MM.1S (cell line): ENCODE measurements at regions not wholly inside any gene's neighbourhood (a gene's known extent, or its start where the extent isn't known, plus 50 kb on each side); places are given as distances from the start of the nearest gene placed in this dataset.

Experiments used
- DNase-seq: peaks from one replicate; pipeline ENCODE4 v3.0.0-alpha.2; 2015
- H2AFZ ChIP-seq: fragments of 300-600 bp; sonication (generic); 2 replicates; pipeline ENCODE4 v1.6.0; 2016; ENCODE audit warnings: antibody characterized with exemption, low read length
- H3F3A ChIP-seq: fragments of 300-600 bp; sonication (generic); 2 replicates; pipeline ENCODE4 v1.6.1; 2016; ENCODE audit warnings: mild to moderate bottlenecking, antibody characterized with exemption, low read length, moderate library complexity, mixed read lengths; ENCODE audit not compliant: insufficient read depth
- H3K27ac ChIP-seq: fragments of 300-600 bp; sonication (generic); 2 replicates; pipeline ENCODE4 v1.5.1; 2016; ENCODE audit warnings: mild to moderate bottlenecking, low read length
- H3K27me3 ChIP-seq: fragments of 300-600 bp; sonication (generic); replicated peaks from 2 replicates; pipeline ENCODE4 v1.6.0; 2016; ENCODE audit warnings: low read length; ENCODE audit not compliant: insufficient read depth
- H3K36me3 ChIP-seq: fragments of 300-600 bp; sonication (generic); replicated peaks from 2 replicates; pipeline ENCODE4 v1.6.1; 2016; ENCODE audit warnings: mild to moderate bottlenecking, low read length, mixed read lengths; ENCODE audit not compliant: insufficient read depth
- H3K4me1 ChIP-seq: fragments of 300-600 bp; sonication (generic); 2 replicates; pipeline ENCODE4 v1.6.1; 2016; ENCODE audit warnings: low read length, mixed read lengths
- H3K4me2 ChIP-seq: fragments of 300-600 bp; sonication (generic); 2 replicates; pipeline ENCODE4 v1.6.0; 2016; ENCODE audit warnings: low read depth, low read length
- H3K4me3 ChIP-seq: fragments of 300-600 bp; sonication (generic); 2 replicates; pipeline ENCODE4 v1.5.1; 2016; ENCODE audit warnings: low read length, mixed read lengths
- H3K79me2 ChIP-seq: fragments of 300-600 bp; sonication (generic); 2 replicates; pipeline ENCODE4 v1.6.1; 2016; ENCODE audit warnings: mixed run types, low read length, mixed read lengths
- H3K9ac ChIP-seq: fragments of 300-600 bp; sonication (generic); 2 replicates; pipeline ENCODE4 v1.6.1; 2016; ENCODE audit warnings: low read length, mixed read lengths
- H3K9me2 ChIP-seq: fragments of 300-600 bp; sonication (generic); replicated peaks from 2 replicates; pipeline ENCODE4 v1.6.1; 2016; ENCODE audit warnings: mild to moderate bottlenecking, low read length, mixed read lengths; ENCODE audit not compliant: insufficient read depth
- H3K9me3 ChIP-seq: fragments of 300-600 bp; sonication (generic); replicated peaks from 2 replicates; pipeline ENCODE4 v1.6.1; 2016; ENCODE audit warnings: mild to moderate bottlenecking, low read length, mixed read lengths; ENCODE audit not compliant: insufficient read depth
- H4K20me1 ChIP-seq: fragments of 300-600 bp; sonication (generic); 2 replicates; pipeline ENCODE4 v1.6.1; 2016; ENCODE audit warnings: mild to moderate bottlenecking, low read length, moderate library complexity, mixed read lengths; ENCODE audit not compliant: insufficient read depth
- EZH2 ChIP-seq: fragments of 300-600 bp; sonication (generic); optimal IDR thresholded peaks from 2 replicates; pipeline ENCODE3; 2017; ENCODE audit warnings: low read depth, mild to moderate bottlenecking, antibody characterized with exemption, low read length, mixed read lengths
- EZH2phosphoT487 ChIP-seq: fragments of 300-600 bp; sonication (generic); IDR thresholded peaks from 2 replicates; pipeline ENCODE4 v1.6.1; 2018; ENCODE audit warnings: antibody characterized with exemption, low read length
- TF ChIP-seq, protein P1 (sequence below): fragments of 300-600 bp; sonication (generic); IDR thresholded peaks from 2 replicates; pipeline ENCODE4 v1.5.1; 2016; ENCODE audit warnings: antibody characterized with exemption, low read length, mixed read lengths

- Histone ChIP-seq H3K36me3 (no peaks in the 10 kb centered on the region), H3K9me2 (no peaks in the 10 kb centered on the region), H3K4me1 (no peaks in the 10 kb centered on the region), H3F3A (no peaks in the 10 kb centered on the region), H3K4me2 (no peak overlapping the region), H3K27ac (no peak overlapping the region), H2AFZ (no peak overlapping the region), H4K20me1 (no peaks in the 10 kb centered on the region), H3K9ac (no peak overlapping the region), H3K27me3 (peaks cover 87% of the 10 kb centered on the region), H3K79me2 (no peaks in the 10 kb centered on the region), H3K9me3 (no peaks in the 10 kb centered on the region), H3K4me3 (no peak overlapping the region)
- TF ChIP-seq, protein P1, sequence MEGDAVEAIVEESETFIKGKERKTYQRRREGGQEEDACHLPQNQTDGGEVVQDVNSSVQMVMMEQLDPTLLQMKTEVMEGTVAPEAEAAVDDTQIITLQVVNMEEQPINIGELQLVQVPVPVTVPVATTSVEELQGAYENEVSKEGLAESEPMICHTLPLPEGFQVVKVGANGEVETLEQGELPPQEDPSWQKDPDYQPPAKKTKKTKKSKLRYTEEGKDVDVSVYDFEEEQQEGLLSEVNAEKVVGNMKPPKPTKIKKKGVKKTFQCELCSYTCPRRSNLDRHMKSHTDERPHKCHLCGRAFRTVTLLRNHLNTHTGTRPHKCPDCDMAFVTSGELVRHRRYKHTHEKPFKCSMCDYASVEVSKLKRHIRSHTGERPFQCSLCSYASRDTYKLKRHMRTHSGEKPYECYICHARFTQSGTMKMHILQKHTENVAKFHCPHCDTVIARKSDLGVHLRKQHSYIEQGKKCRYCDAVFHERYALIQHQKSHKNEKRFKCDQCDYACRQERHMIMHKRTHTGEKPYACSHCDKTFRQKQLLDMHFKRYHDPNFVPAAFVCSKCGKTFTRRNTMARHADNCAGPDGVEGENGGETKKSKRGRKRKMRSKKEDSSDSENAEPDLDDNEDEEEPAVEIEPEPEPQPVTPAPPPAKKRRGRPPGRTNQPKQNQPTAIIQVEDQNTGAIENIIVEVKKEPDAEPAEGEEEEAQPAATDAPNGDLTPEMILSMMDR = no peak
- TF ChIP-seq EZH2phosphoT487 (no peak), EZH2 (no peak)
- DNase-seq = no peak
Observed at GRCh38 chr11:71145368-71145767, 107.0 kb downstream of the SHANK2 start.

- H3K9me3 ChIP-seq = no peaks in the 10 kb centered on the region
- peaks cover 93% of the 10 kb centered on the region for H3K27me3 ChIP-seq
- DNase-seq = no peak
- H3K4me2 ChIP-seq = no peak overlapping the region
- no peak overlapping the region for H3K9ac ChIP-seq
- H2AFZ ChIP-seq = no peak overlapping the region
- no peaks in the 10 kb centered on the region for H3F3A ChIP-seq
- no peaks in the 10 kb centered on the region for H3K9me2 ChIP-seq
- no peaks in the 10 kb centered on the region for H3K79me2 ChIP-seq
- H3K27ac ChIP-seq = no peak overlapping the region
- no peak for TF ChIP-seq EZH2
- no peak for TF ChIP-seq EZH2phosphoT487
- TF ChIP-seq, protein P1 = no peak
- H3K4me1 ChIP-seq = no peaks in the 10 kb centered on the region
- no peaks in the 10 kb centered on the region for H4K20me1 ChIP-seq
- no peak overlapping the region for H3K4me3 ChIP-seq
- no peaks in the 10 kb centered on the region for H3K36me3 ChIP-seq
Observed at GRCh38 chr11:71144736-71145135, 107.6 kb downstream of the SHANK2 start.

DNA sequence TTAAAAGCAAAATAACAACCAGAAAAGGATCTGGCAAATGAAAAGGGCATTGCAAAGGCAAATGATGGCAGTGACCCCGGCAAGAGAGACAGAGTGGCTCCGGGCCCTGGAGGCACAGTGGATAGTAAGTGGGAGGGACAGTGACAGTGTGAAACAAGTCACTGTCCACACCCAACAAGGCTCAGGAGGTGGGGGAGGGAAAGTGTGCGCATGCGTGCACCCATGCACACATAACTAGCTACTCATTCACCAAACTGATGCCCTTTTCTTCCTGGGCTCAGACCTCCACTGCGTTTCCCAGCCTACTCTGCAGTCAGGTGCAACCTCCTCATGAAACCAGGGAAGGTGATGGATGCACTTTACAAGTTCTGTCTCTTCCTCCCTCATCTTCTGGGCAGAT lies 108.4 kb downstream of the SHANK2 start:
- Histone ChIP-seq H3F3A (no peaks in the 10 kb centered on the region), H3K9me2 (no peaks in the 10 kb centered on the region), H3K9me3 (no peaks in the 10 kb centered on the region), H4K20me1 (no peaks in the 10 kb centered on the region), H3K27me3 (peaks cover 93% of the 10 kb centered on the region), H3K79me2 (no peaks in the 10 kb centered on the region), H3K4me3 (no peak overlapping the region), H3K4me2 (no peak overlapping the region), H3K27ac (no peak overlapping the region), H3K4me1 (no peaks in the 10 kb centered on the region), H3K36me3 (no peaks in the 10 kb centered on the region), H2AFZ (no peak overlapping the region), H3K9ac (no peak overlapping the region)
- no peak for DNase-seq
- TF ChIP-seq, protein P1 = no peak
- TF ChIP-seq EZH2phosphoT487 = no peak
- TF ChIP-seq EZH2 = no peak
